Stimulated activated CD8-positive, alpha-beta memory T cell treated with anti-CD3 and anti-CD28 coated beads, Interleukin-4, amount 100 ng/mL, for 24 hours (primary cell): ENCODE measurements at regions not wholly inside any gene's neighbourhood (a gene's known extent, or its start where the extent isn't known, plus 50 kb on each side); places are given as distances from the start of the nearest gene placed in this dataset.
"Not testable (repeated sequence)": the region's sequence is repeated elsewhere in the genome, so short reads cannot be mapped to it uniquely, and the experiment has no call there.

Experiments
- DNase-seq: peaks from one replicate; pipeline ENCODE4 v3.0.0-alpha.2; 2020; ENCODE audit warnings: low read depth

DNA sequence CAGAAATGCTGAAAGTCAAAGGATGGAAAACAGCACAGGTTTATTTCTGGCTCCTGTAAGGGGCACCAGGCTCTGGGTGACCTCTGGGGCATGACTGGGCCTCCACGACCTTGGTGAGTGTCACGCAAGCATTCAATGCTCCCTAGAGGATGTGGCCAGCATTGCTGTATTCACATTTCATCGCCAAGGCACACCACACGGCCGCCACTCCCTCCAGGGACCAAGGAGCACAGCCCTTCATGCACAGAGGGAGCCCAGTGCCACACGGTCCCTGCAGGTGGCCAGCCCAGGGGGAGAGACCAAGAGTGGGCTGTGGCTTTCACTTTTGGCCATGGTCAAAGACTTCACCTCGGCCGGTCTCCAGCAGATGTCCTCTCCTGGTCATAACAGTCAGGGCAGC, 137.4 kb upstream of the TNRC6C start:
- DNase-seq: no peak

GRCh38 chr17:77822302-77823030, 136.0 kb upstream of the TNRC6C start:
- DNase-seq: no peak

DNA sequence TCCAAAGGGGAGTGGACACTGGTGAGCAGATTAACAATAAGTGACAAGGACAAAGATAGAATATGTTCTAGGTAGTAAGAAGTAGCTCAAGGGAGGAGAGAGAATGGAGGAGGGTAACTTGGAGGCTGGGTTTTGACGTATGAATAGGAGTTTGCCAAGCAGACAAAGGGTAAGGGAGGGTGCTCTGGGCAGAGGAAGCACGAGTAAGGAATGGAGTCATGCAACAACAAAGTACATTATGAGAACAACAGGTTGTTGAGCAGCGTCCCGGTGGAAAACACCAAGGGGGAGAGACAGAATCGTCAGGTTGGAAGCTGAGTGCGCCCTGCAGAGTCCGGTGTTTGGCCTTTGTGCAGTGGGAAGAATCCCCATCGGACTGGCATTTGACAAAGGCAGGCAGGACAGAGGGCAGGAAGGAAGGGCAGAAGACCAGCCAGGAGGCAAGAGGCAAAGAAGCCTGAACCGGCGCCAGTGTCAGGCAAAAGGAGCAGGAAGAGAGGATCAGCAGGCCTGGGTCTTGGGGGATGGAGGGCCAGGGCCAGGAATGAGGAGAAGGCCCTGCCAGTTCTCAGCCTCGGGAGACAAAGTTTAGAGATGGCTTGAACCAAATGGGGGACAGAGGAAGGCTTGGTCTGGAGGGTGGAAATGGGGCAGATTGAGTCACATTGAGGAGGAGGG, 134.3 kb upstream of the TNRC6C start:
- DNase-seq: no peak

DNA sequence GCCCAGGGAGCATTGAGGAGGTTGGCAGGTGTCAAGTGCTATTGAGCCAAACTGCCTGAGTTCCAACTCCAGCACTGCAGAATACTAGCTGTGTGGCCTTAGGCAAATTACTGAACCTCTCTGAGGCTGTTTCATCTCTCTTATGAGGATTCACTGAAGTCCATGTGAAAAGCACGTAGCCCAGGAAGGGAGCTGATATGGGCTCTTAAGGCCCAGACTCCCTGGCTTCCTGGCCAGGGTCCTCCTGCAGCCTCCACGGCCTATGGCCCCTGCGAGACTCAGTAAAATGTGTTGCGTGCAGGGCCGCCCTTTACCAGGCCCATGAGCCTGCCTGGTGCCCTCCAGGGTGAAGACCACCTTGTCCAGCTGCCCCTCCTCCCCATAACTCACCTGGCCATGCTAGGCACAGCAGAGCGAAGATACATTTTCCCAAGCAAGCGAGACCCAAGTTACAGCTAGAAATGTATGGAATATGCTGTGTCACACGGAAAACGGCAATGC, 133.7 kb upstream of the TNRC6C start:
- DNase-seq: no peak

DNA sequence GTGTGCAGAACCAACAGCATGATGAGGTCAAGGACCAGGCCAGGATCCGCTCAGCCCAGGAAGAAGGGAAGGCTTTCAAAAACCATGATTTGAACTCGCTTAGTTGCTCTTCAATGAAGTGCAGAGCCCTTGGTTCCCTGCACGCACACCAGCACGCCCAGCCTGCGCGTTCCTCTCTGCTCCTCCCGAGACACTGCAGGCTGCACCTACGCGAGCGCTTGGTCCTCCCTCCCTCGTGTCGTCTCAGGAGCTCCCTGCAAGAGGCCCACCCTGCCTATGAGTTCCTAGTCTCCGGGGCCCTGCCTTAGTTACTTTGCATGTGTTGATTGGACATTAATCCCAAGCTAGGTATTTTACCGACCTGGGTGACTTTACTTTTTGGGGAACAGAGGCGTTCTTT, 132.9 kb upstream of the TNRC6C start:
- DNase-seq: no peak

DNA sequence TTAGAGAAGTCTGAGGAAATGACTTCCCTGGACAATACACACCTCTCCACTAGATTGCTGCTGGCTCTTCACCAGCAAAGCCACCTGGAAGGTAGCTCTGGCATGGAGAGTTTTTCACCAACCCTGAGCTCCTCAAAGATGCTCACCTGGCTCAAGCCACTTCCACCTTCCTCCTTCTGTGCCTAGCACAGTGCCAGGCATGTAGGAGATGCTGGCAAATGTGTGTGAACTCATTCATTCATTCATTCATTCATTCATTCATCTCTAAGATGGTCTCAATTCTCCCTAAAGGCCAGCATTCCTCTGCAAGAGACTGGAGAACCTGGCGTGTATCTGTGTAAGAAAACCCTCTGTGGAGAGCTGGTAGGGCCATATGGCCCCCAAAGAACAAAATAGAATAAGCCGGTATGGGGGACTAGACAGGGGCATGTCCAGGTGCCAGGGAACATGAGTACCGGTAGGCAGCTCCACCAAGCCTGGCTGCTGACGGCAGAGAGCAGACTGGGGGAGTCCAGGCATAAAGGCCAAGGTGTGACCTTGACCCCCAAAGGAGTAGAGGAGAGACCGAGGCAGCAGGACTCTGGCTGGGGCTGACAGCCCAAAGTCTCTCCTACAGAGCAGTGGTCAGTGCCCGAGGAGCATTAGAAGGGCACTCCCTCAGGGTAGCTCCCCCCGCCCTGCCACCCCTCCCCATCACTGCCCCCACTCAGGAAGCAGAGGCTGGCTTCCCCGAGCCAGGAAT, 132.2 kb upstream of the TNRC6C start:
- no peak for DNase-seq

DNA sequence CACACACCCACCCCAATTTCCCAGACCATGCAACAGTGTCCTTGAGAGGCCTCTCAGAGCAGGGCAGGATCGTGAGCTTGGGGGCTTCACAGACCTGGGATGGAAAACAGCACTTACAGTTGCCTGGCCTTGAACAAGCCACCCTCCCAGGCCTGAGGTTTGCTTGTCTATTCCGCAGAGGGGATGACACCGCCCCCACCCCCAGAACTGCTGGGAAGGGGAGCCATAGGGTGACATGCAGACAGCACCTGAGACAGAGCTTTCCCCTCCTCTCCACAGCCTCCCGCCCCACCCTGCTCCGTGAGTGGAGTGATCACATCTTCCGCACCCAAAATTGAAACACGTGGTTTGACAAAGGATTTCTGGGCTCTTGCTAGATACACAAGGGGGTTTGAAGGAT, 131.5 kb upstream of the TNRC6C start:
- DNase-seq: no peak

DNA sequence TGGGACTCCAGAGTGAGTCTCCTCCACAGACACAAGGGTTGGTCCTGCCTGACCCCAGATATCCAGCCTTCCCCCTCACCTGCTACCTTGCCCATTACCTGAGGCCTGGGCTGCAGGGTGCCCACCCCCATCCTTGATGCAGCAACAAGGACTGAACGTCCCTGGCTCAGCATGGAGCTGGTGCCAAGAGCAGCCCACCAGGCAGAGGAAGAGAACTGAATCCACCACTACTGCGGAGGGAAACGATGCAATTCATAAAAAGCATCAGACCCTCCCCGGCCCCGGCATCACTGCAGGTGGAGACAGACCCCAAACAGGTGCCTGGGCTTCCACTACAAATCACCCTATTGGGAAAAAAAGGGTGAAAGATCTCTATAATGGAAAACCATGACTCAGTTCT, 131.0 kb upstream of the TNRC6C start:
- no peak for DNase-seq

- no peak for DNase-seq
Measured at GRCh38 chr17:77828749-77829539, 129.6 kb upstream of the TNRC6C start.

- DNase-seq: no peak
Measured at GRCh38 chr17:77829843-77830799, 128.4 kb upstream of the TNRC6C start.

- no peak for DNase-seq
Measured at GRCh38 chr17:77830816-77831473, 127.6 kb upstream of the TNRC6C start.

- DNase-seq: no peak
Measured at GRCh38 chr17:77831474-77832179, 126.9 kb upstream of the TNRC6C start.

DNA sequence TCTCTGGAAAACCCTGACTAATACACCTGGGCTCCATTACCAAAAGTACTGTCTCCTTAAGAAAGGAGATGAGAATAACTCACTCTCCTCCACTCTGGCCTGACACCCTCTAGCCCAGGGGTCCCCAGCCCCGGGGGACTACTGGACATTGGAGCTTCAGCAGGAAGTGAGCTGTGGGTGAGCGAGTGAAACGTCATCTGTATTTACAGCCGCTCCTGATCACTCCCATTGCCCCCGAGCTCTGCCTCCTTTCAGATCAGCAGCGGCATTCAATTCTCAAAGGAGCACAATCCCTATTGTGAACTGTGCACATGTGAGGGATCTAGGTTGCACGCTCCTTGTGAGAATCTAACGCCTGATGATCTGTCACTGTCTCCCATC, 126.3 kb upstream of the TNRC6C start:
- DNase-seq: no peak

DNA sequence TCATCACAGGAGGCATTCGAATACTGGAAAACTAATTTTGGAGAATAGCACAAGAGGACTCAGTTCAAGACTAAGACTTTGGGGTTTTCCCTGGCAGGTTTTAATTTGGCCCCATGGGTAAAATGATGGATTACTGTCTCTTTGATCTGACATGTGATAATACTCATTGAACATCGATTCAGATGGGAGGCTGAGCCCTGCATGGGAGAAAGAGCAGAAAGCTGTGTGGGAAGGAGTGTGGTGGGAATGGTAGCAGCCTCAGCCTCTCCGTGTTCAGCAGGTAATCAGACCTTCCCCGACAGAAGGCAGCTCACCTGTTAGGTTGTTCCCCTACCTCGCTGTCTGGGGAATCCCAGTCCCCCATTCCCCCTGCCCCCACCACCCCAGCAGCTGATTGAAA, 124.7 kb upstream of the TNRC6C start:
- DNase-seq: no peak

GRCh38 chr17:77834170-77835115, 124.1 kb upstream of the TNRC6C start:
- DNase-seq: peak; percentile 63

GRCh38 chr17:77836557-77837041, 121.9 kb upstream of the TNRC6C start:
- no peak for DNase-seq

DNA sequence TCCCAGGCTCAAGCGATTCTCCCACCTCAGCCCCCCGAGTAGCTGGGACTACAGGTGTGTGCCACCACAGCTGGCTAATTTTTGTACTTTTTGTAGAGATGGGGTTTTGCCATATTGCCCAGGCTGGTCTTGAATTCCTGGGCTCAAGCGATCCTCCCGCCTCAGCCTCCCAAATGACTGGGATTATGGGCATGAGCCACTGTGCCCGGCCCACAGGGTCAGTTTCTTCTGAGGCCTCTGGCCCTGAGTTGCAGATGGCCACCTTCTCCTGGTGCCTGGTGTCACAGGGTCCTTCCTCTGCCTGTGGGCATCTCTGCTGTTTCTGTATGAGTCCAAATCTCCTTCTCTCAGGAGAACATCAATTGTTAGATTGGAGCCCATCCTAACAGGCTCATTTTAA, 121.4 kb upstream of the TNRC6C start:
- not testable (repeated sequence) for DNase-seq

- DNase-seq: no peak
Measured at GRCh38 chr17:77837917-77838316, 120.6 kb upstream of the TNRC6C start.
